ENCODE measurements at regions not wholly inside any gene's neighbourhood (a gene's known extent, or its start where the extent isn't known, plus 50 kb on each side); places are given as distances from the start of the nearest gene placed in this dataset.
A peak's percentile ranks its signal among the peaks of the same experiment; 100 is the strongest.

- DNase-seq (ENCODE audit: low read depth), result no peak
- no peak overlapping the region for H3K4me3 ChIP-seq (ENCODE audit: low read depth, low read length)
- TF ChIP-seq CTCF (IDR thresholded peaks at IDR 0.05; ENCODE audit: control insufficient read depth, extremely low read depth, insufficient read depth), result no peak
Observed at GRCh38 chr3:14258906-14259904, 80.6 kb downstream of the LSM3 start.

GRCh38 chr3:14260463-14260862 is 81.8 kb downstream of the LSM3 start:
- no peak for DNase-seq (ENCODE audit: low read depth)
- H3K4me3 ChIP-seq (ENCODE audit: low read depth, low read length), result no peak overlapping the region
- TF ChIP-seq CTCF (IDR thresholded peaks at IDR 0.05; ENCODE audit: control insufficient read depth, extremely low read depth, insufficient read depth), result no peak

- peak; percentile 38 for DNase-seq (ENCODE audit: low read depth)
- H3K4me3 ChIP-seq (ENCODE audit: low read depth, low read length), result no peak overlapping the region
- peak; percentile 97 for TF ChIP-seq CTCF (IDR thresholded peaks at IDR 0.05; ENCODE audit: control insufficient read depth, extremely low read depth, insufficient read depth)
Observed at GRCh38 chr3:14261229-14261628, 82.6 kb downstream of the LSM3 start.

GRCh38 chr3:14262212-14262611 is 83.6 kb downstream of the LSM3 start:
- H3K4me3 ChIP-seq (ENCODE audit: low read depth, low read length), result no peak overlapping the region
- no peak for TF ChIP-seq CTCF (IDR thresholded peaks at IDR 0.05; ENCODE audit: control insufficient read depth, extremely low read depth, insufficient read depth)
- no peak for DNase-seq (ENCODE audit: low read depth)

- no peak for TF ChIP-seq CTCF (IDR thresholded peaks at IDR 0.05; ENCODE audit: control insufficient read depth, extremely low read depth, insufficient read depth)
- no peak for DNase-seq (ENCODE audit: low read depth)
- no peak overlapping the region for H3K4me3 ChIP-seq (ENCODE audit: low read depth, low read length)
Observed at GRCh38 chr3:14262867-14263266, 84.2 kb downstream of the LSM3 start.

- no peak overlapping the region for H3K4me3 ChIP-seq (ENCODE audit: low read depth, low read length)
- no peak for DNase-seq (ENCODE audit: low read depth)
- no peak for TF ChIP-seq CTCF (IDR thresholded peaks at IDR 0.05; ENCODE audit: control insufficient read depth, extremely low read depth, insufficient read depth)
Observed at GRCh38 chr3:14263317-14264005, 84.8 kb downstream of the LSM3 start.
